ENCODE measurements at regions not wholly inside any gene's neighbourhood (a gene's known extent, or its start where the extent isn't known, plus 50 kb on each side); places are given as distances from the start of the nearest gene placed in this dataset.
"Not testable (repeated sequence)": the region's sequence is repeated elsewhere in the genome, so short reads cannot be mapped to it uniquely, and the experiment has no call there.

DNA sequence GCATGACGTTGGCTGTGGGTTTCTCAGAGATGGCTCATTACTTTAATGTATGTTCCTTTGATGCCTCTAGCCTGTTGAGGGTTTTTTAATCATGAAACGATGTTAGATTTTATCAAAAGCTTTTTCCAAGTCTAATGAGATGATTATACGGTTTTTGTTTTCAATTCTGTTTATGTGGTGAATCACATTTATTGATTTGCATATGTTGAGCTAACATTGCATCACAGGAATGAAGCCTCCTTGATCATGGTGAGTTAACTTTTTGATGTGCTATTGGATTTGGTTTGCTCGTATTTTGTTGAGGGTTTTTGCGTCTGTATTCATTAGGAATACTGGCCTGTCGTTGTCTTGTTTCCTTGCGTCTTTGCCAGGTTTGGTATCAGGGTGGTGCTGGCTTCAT lies 52.3 kb upstream of the PTPN12 start:
- no peaks in the 10 kb centered on the region for H3K9me3 ChIP-seq (ENCODE audit: insufficient read depth, low read depth, low read length)
- TF ChIP-seq, protein P1, sequence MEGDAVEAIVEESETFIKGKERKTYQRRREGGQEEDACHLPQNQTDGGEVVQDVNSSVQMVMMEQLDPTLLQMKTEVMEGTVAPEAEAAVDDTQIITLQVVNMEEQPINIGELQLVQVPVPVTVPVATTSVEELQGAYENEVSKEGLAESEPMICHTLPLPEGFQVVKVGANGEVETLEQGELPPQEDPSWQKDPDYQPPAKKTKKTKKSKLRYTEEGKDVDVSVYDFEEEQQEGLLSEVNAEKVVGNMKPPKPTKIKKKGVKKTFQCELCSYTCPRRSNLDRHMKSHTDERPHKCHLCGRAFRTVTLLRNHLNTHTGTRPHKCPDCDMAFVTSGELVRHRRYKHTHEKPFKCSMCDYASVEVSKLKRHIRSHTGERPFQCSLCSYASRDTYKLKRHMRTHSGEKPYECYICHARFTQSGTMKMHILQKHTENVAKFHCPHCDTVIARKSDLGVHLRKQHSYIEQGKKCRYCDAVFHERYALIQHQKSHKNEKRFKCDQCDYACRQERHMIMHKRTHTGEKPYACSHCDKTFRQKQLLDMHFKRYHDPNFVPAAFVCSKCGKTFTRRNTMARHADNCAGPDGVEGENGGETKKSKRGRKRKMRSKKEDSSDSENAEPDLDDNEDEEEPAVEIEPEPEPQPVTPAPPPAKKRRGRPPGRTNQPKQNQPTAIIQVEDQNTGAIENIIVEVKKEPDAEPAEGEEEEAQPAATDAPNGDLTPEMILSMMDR (conservative IDR thresholded peaks at IDR 0.05; ENCODE audit: low read length) = no peak
- TF ChIP-seq EZH2phosphoT487 (IDR thresholded peaks at IDR 0.05; ENCODE audit: borderline replicate concordance) = no peak
- H3K4me1 ChIP-seq (ENCODE audit: insufficient read depth, low read length, poor library complexity, severe bottlenecking) = no peaks in the 10 kb centered on the region
- H3K9me2 ChIP-seq (replicated peaks; ENCODE audit: low read depth, low read length) = no peaks in the 10 kb centered on the region
- no peaks in the 10 kb centered on the region for H3K27me3 ChIP-seq (ENCODE audit: insufficient read depth, low read length, poor library complexity, severe bottlenecking)
- no peak overlapping the region for H3K9ac ChIP-seq (ENCODE audit: low read depth, low read length, poor library complexity, severe bottlenecking)
- H3K79me2 ChIP-seq (ENCODE audit: insufficient read depth, low read length) = no peaks in the 10 kb centered on the region
- H2AFZ ChIP-seq (ENCODE audit: low read length) = no peak overlapping the region
- no peaks in the 10 kb centered on the region for H3F3A ChIP-seq (ENCODE audit: low read depth)
- no peak overlapping the region for H3K4me3 ChIP-seq (ENCODE audit: low read length, poor library complexity, severe bottlenecking)
- H3K36me3 ChIP-seq (ENCODE audit: insufficient read depth, low read length) = no peaks in the 10 kb centered on the region
- no peak overlapping the region for H3K4me2 ChIP-seq (ENCODE audit: low read depth, low read length, poor library complexity, severe bottlenecking)
- H4K20me1 ChIP-seq (ENCODE audit: insufficient read depth, low read length, poor library complexity, severe bottlenecking) = no peaks in the 10 kb centered on the region

DNA sequence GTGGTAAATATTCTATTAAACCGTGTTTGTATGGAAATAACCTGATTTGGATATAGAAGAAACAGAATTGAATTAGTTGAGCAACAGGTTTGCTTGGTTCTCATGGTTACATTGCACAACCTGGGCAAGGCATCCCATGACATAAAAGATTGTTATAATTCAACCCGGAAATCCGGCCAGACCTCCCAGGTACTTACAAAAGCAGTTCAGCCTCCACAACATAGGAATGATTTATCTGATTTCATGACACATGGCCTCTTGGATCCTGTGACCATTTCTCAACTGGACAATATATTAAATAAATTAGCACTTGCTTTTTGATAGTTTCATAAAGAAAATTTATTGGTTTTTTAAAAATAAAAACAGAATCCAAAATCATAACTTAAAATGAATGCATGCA lies 55.1 kb upstream of the PTPN12 start:
- Histone ChIP-seq H3K27me3 (ENCODE audit: insufficient read depth, low read length, poor library complexity, severe bottlenecking) (no peaks in the 10 kb centered on the region), H2AFZ (ENCODE audit: low read length) (no peak overlapping the region), H3K4me2 (ENCODE audit: low read depth, low read length, poor library complexity, severe bottlenecking) (no peak overlapping the region), H3K9ac (ENCODE audit: low read depth, low read length, poor library complexity, severe bottlenecking) (no peak overlapping the region), H3K9me2 (replicated peaks; ENCODE audit: low read depth, low read length) (no peaks in the 10 kb centered on the region), H4K20me1 (ENCODE audit: insufficient read depth, low read length, poor library complexity, severe bottlenecking) (no peaks in the 10 kb centered on the region), H3K9me3 (ENCODE audit: insufficient read depth, low read depth, low read length) (no peaks in the 10 kb centered on the region), H3K4me3 (ENCODE audit: low read length, poor library complexity, severe bottlenecking) (no peak overlapping the region), H3K4me1 (ENCODE audit: insufficient read depth, low read length, poor library complexity, severe bottlenecking) (no peaks in the 10 kb centered on the region), H3K79me2 (ENCODE audit: insufficient read depth, low read length) (no peaks in the 10 kb centered on the region), H3F3A (ENCODE audit: low read depth) (no peaks in the 10 kb centered on the region), H3K36me3 (ENCODE audit: insufficient read depth, low read length) (no peaks in the 10 kb centered on the region)
- TF ChIP-seq, protein P1 (conservative IDR thresholded peaks at IDR 0.05; ENCODE audit: low read length) = no peak
- no peak for TF ChIP-seq EZH2phosphoT487 (IDR thresholded peaks at IDR 0.05; ENCODE audit: borderline replicate concordance)

- Histone ChIP-seq H3K27me3 (ENCODE audit: insufficient read depth, low read length, poor library complexity, severe bottlenecking) (no peaks in the 10 kb centered on the region), H4K20me1 (ENCODE audit: insufficient read depth, low read length, poor library complexity, severe bottlenecking) (no peaks in the 10 kb centered on the region), H2AFZ (ENCODE audit: low read length) (no peak overlapping the region), H3K9me3 (ENCODE audit: insufficient read depth, low read depth, low read length) (no peaks in the 10 kb centered on the region), H3K9me2 (replicated peaks; ENCODE audit: low read depth, low read length) (no peaks in the 10 kb centered on the region), H3K4me3 (ENCODE audit: low read length, poor library complexity, severe bottlenecking) (no peak overlapping the region), H3F3A (ENCODE audit: low read depth) (no peaks in the 10 kb centered on the region), H3K79me2 (ENCODE audit: insufficient read depth, low read length) (no peaks in the 10 kb centered on the region), H3K9ac (ENCODE audit: low read depth, low read length, poor library complexity, severe bottlenecking) (no peak overlapping the region), H3K4me1 (ENCODE audit: insufficient read depth, low read length, poor library complexity, severe bottlenecking) (no peaks in the 10 kb centered on the region), H3K4me2 (ENCODE audit: low read depth, low read length, poor library complexity, severe bottlenecking) (no peak overlapping the region), H3K36me3 (ENCODE audit: insufficient read depth, low read length) (no peaks in the 10 kb centered on the region)
- TF ChIP-seq, protein P1 (conservative IDR thresholded peaks at IDR 0.05; ENCODE audit: low read length) = no peak
- no peak for TF ChIP-seq EZH2phosphoT487 (IDR thresholded peaks at IDR 0.05; ENCODE audit: borderline replicate concordance)
Measured at GRCh38 chr7:77481615-77482014, 55.5 kb upstream of the PTPN12 start.

GRCh38 chr7:77480102-77480627 lies 56.9 kb upstream of the PTPN12 start:
- H3K9me2 ChIP-seq (replicated peaks; ENCODE audit: low read depth, low read length); H3K9ac ChIP-seq (ENCODE audit: low read depth, low read length, poor library complexity, severe bottlenecking); H3K79me2 ChIP-seq (ENCODE audit: insufficient read depth, low read length); H4K20me1 ChIP-seq (ENCODE audit: insufficient read depth, low read length, poor library complexity, severe bottlenecking); H3K9me3 ChIP-seq (ENCODE audit: insufficient read depth, low read depth, low read length); H3K4me3 ChIP-seq (ENCODE audit: low read length, poor library complexity, severe bottlenecking); H3K36me3 ChIP-seq (ENCODE audit: insufficient read depth, low read length); H3K27me3 ChIP-seq (ENCODE audit: insufficient read depth, low read length, poor library complexity, severe bottlenecking); H2AFZ ChIP-seq (ENCODE audit: low read length); H3F3A ChIP-seq (ENCODE audit: low read depth); H3K4me2 ChIP-seq (ENCODE audit: low read depth, low read length, poor library complexity, severe bottlenecking); H3K4me1 ChIP-seq (ENCODE audit: insufficient read depth, low read length, poor library complexity, severe bottlenecking): not testable (repeated sequence)
